HEK293 (cell line): ENCODE measurements at regions not wholly inside any gene's neighbourhood (a gene's known extent, or its start where the extent isn't known, plus 50 kb on each side); places are given as distances from the start of the nearest gene placed in this dataset.

ENCODE experiments used
- YY1 ChIP-seq: fragments of 450-650 bp; formaldehyde crosslinking; IDR thresholded peaks from 2 replicates; pipeline ENCODE4 v1.5.1; 2018; ENCODE audit warnings: missing biosample characterization, missing genetic modification characterization
- ZNF132 ChIP-seq: fragments of 450-650 bp; formaldehyde crosslinking; IDR thresholded peaks from 2 replicates; pipeline ENCODE4 v1.5.1; 2017; ENCODE audit warnings: missing biosample characterization, missing genetic modification characterization, borderline replicate concordance
- ZNF169 ChIP-seq: fragments of 450-650 bp; formaldehyde crosslinking; IDR thresholded peaks from 2 replicates; pipeline ENCODE4 v1.5.1; 2016; ENCODE audit warnings: missing biosample characterization, missing genetic modification characterization
- ZNF433 ChIP-seq: fragments of 450-650 bp; formaldehyde crosslinking; IDR thresholded peaks from 2 replicates; pipeline ENCODE4 v1.5.1; 2016; ENCODE audit warnings: missing biosample characterization, missing genetic modification characterization, low read depth

DNA sequence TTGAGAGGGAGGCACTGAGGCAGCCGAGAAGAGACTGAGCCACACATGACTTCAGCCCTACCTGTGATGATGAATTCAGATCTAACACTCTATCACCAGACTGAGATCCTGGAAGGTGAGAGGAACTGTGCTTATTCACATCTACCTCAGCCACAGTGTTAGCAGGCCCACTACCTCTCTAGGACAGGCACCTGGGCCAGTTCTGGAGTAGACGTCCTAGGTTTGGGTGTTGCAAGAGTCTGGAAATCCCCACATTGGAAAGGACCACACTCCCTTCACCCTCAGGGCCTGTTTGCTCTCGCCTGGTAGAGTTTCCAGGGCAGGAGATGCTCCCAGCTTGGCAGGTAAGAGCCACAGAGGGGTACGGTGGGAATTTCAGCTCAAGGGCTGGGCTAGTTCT lies 113.8 kb upstream of the CCL21 start:
- TF ChIP-seq YY1 (tag by site-specific recombination), result no peak
- TF ChIP-seq ZNF132 (tag by site-specific recombination), result no peak
- TF ChIP-seq ZNF169 (tag by site-specific recombination), result no peak
- TF ChIP-seq ZNF433, result no peak
